Epithelial cell of esophagus (primary cell): ENCODE measurements at regions not wholly inside any gene's neighbourhood (a gene's known extent, or its start where the extent isn't known, plus 50 kb on each side); places are given as distances from the start of the nearest gene placed in this dataset.
A peak's percentile ranks its signal among the peaks of the same experiment; 100 is the strongest.

Experiments
- DNase-seq: peaks from one replicate; pipeline ENCODE4 v3.0.0; 2010; ENCODE audit warnings: low read depth
- H3K4me3 ChIP-seq: 2 replicates; pipeline ENCODE4 v1.5.1; 2011; ENCODE audit warnings: mild to moderate bottlenecking, low read length, control low read depth
- TF ChIP-seq, protein P1 (sequence below): IDR thresholded peaks from 2 replicates; pipeline ENCODE4 v1.5.1; 2011; ENCODE audit warnings: low read depth, mild to moderate bottlenecking, low read length, control low read depth, inconsistent platforms; ENCODE audit not compliant: insufficient read depth; ENCODE audit errors: missing control alignments

DNA sequence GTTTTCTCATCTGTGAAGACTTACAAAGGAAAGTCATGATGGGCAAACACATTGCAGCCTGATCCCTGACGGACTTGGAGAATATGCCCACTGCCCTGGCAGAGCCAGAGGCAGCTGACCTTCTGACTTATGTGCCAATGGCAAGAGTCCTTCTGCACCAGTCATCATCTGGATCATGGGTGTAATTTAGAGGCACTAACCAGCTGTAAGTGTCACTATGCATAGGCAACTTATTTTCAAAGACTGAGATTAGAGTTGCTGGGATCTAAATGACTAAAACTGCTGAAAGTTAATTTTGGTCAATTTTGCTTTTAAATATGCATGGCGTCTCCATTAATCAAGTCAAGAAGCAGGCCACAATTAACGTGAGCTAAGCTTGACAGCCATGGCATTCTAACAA is 261.2 kb downstream of the BCL11A start:
- no peak for DNase-seq
- TF ChIP-seq, protein P1, sequence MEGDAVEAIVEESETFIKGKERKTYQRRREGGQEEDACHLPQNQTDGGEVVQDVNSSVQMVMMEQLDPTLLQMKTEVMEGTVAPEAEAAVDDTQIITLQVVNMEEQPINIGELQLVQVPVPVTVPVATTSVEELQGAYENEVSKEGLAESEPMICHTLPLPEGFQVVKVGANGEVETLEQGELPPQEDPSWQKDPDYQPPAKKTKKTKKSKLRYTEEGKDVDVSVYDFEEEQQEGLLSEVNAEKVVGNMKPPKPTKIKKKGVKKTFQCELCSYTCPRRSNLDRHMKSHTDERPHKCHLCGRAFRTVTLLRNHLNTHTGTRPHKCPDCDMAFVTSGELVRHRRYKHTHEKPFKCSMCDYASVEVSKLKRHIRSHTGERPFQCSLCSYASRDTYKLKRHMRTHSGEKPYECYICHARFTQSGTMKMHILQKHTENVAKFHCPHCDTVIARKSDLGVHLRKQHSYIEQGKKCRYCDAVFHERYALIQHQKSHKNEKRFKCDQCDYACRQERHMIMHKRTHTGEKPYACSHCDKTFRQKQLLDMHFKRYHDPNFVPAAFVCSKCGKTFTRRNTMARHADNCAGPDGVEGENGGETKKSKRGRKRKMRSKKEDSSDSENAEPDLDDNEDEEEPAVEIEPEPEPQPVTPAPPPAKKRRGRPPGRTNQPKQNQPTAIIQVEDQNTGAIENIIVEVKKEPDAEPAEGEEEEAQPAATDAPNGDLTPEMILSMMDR: no peak
- H3K4me3 ChIP-seq: no peak overlapping the region

DNA sequence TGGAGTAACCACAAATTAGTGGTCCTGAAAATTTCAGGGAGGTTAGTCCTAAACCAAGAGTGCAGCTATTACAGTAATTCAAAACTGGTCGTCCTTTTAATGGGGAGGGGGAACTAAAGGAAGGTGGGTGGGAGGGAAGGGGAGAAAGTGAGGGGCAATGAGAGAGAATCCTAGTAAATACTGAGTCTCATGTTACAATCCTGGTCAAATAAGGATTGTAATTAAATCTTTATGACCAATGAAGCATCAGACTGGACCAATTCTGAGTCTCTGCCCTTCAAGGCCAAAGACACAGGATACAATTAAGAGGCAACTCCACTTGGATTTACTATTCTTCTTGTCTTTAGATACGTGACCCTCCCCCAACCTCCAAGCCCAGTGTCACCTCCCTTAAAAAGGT is 262.9 kb downstream of the BCL11A start:
- DNase-seq: no peak
- no peak overlapping the region for H3K4me3 ChIP-seq
- TF ChIP-seq, protein P1: no peak

DNA sequence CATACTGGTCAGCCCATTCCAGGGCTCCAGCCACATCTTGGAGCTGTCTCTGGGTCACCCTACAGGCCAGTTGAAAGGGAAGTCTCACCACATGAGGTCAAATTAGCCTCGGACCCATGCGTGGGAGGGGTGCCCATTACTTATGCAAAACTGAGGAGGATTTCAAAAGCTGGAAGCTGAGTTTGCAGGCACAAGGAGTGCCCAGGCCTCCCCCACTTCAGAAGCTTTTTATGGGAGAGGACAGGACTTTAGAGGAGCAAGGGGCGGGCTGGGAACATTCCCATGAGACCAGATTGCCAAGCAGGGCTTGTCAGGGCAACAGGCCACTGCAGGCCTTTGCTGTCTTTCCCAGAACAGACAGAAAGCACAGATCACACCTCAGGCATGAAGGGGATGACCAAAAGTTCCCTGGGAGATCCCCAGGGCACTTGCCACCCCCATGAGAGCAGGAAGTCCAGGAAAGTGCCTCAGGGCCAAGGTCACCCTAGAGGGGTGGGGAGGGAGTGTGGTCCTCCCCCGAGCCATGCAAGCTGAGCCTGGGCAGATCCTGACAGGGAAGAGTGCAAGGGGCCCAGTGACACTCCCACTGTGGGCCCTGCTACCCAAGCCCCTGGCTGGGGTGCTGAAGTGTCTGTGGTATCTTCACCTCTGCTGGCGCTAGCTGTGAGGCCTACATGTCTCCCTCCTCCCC is 267.7 kb downstream of the BCL11A start:
- peak; percentile 89 for DNase-seq
- no peak overlapping the region for H3K4me3 ChIP-seq
- TF ChIP-seq, protein P1: no peak

- DNase-seq: no peak
- TF ChIP-seq, protein P1: no peak
These were observed 269.8 kb downstream of the BCL11A start for GRCh38 chr2:60283626-60284025.

DNA sequence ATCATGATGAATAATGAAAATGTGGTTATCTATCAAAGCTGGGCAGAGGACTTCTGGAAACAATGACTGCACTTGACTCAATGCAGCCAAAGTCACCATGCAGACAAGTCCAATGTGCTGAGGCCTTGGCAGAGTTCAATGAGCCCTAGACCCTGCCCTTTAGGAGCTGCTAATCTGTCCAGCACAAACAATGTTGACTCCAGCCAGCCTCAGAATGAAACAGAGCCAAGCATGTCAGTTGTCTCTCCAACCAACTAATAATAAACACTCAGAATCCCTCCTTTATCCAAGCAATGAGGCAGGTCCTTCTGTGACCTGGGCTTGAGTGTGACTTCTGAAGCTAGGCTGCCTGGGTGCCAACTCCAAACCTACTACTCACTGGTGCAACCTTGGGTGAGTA is 270.6 kb downstream of the BCL11A start:
- TF ChIP-seq, protein P1: no peak
- DNase-seq: no peak
- H3K4me3 ChIP-seq: no peak overlapping the region

More at GRCh38 chr2:60283626-60284025, 269.8 kb downstream of the BCL11A start:
- H3K4me3 ChIP-seq: no peak overlapping the region

DNA sequence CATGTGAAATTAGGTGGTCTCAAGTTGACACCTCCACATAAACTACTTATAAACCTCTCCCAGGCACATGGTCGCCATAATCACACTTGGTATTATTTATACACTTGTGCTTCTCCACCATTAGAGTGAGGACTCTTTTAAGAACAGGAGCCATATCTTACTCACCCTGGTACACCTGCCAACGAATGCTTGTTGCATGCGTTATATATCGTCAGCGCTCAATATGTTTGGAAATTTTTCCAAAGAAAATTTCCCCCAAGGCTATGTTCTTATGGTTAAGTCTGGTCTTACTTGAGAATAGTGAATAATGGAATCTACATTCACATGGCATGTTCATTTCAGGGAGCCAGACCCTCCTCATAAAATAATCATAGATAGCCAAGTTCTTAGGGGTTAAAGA is 271.7 kb downstream of the BCL11A start:
- TF ChIP-seq, protein P1: no peak
- peak; percentile 35 for DNase-seq
- no peak overlapping the region for H3K4me3 ChIP-seq

GRCh38 chr2:60280238-60280637 is 273.2 kb downstream of the BCL11A start:
- TF ChIP-seq, protein P1: no peak
- no peak overlapping the region for H3K4me3 ChIP-seq
- no peak for DNase-seq
